ENCODE measurements at regions not wholly inside any gene's neighbourhood (a gene's known extent, or its start where the extent isn't known, plus 50 kb on each side); places are given as distances from the start of the nearest gene placed in this dataset.

- no TSS peak for BruUV-seq (replicated peaks)
- no peak for DNase-seq
- Mint-ChIP-seq H3K4me1 (ENCODE audit: low read depth, unreplicated experiment) (peaks cover 54% of the 10 kb centered on the region), H3K27ac (ENCODE audit: unreplicated experiment) (no peak overlapping the region), H3K4me3 (ENCODE audit: low read depth, unreplicated experiment) (no peak overlapping the region), H3K36me3 (ENCODE audit: insufficient read depth, unreplicated experiment) (peaks cover 13% of the 10 kb centered on the region), H3K9me3 (ENCODE audit: low read depth, unreplicated experiment) (peaks cover 5% of the 10 kb centered on the region), H3K27me3 (ENCODE audit: unreplicated experiment) (no peaks in the 10 kb centered on the region)
- intact Hi-C loops (cut with micrococcal nuclease; ENCODE audit: unreplicated experiment), result no loop called here
- TF ChIP-seq CTCF (IDR thresholded peaks at IDR 0.05; ENCODE audit: unreplicated experiment), result no peak
- CTCF ChIA-PET, result interaction anchor here (0.7 kb wide), 1 partner anchor 234 kb away, joined by 3 read pairs; no protein-coding TSS in a partner anchor
Measured at GRCh38 chr2:56450047-56450446, 266.3 kb downstream of the CCDC85A start.

- no peak for DNase-seq
- CTCF ChIA-PET, result no interaction called here
- BruUV-seq (replicated peaks), result no TSS peak
- intact Hi-C loops (cut with micrococcal nuclease; ENCODE audit: unreplicated experiment), result no loop called here
- Mint-ChIP-seq H3K27ac (ENCODE audit: unreplicated experiment) (no peak overlapping the region), H3K36me3 (ENCODE audit: insufficient read depth, unreplicated experiment) (peaks cover 13% of the 10 kb centered on the region), H3K4me3 (ENCODE audit: low read depth, unreplicated experiment) (no peak overlapping the region), H3K27me3 (ENCODE audit: unreplicated experiment) (no peaks in the 10 kb centered on the region), H3K4me1 (ENCODE audit: low read depth, unreplicated experiment) (peaks cover 54% of the 10 kb centered on the region), H3K9me3 (ENCODE audit: low read depth, unreplicated experiment) (peaks cover 5% of the 10 kb centered on the region)
- TF ChIP-seq CTCF (IDR thresholded peaks at IDR 0.05; ENCODE audit: unreplicated experiment), result no peak
Measured at GRCh38 chr2:56450772-56451171, 267.0 kb downstream of the CCDC85A start.

GRCh38 chr2:56455642-56456041, 271.9 kb downstream of the CCDC85A start:
- CTCF ChIA-PET, result interaction anchor here (0.7 kb wide), 1 partner anchor 132 kb away, joined by 6 read pairs; no protein-coding TSS in a partner anchor
- Mint-ChIP-seq H3K36me3 (ENCODE audit: insufficient read depth, unreplicated experiment) (peaks cover 5% of the 10 kb centered on the region), H3K27me3 (ENCODE audit: unreplicated experiment) (no peaks in the 10 kb centered on the region), H3K27ac (ENCODE audit: unreplicated experiment) (no peak overlapping the region), H3K4me1 (ENCODE audit: low read depth, unreplicated experiment) (peaks cover 27% of the 10 kb centered on the region), H3K4me3 (ENCODE audit: low read depth, unreplicated experiment) (no peak overlapping the region), H3K9me3 (ENCODE audit: low read depth, unreplicated experiment) (peaks cover 3% of the 10 kb centered on the region)
- intact Hi-C loops (cut with micrococcal nuclease; ENCODE audit: unreplicated experiment), result no loop called here
- TF ChIP-seq CTCF (IDR thresholded peaks at IDR 0.05; ENCODE audit: unreplicated experiment), result no peak
- DNase-seq, result no peak
- no TSS peak for BruUV-seq (replicated peaks)

- Mint-ChIP-seq H3K9me3 (ENCODE audit: low read depth, unreplicated experiment) (no peaks in the 10 kb centered on the region), H3K27me3 (ENCODE audit: unreplicated experiment) (no peaks in the 10 kb centered on the region), H3K36me3 (ENCODE audit: insufficient read depth, unreplicated experiment) (peaks cover 5% of the 10 kb centered on the region), H3K4me1 (ENCODE audit: low read depth, unreplicated experiment) (peaks cover 21% of the 10 kb centered on the region), H3K4me3 (ENCODE audit: low read depth, unreplicated experiment) (no peak overlapping the region), H3K27ac (ENCODE audit: unreplicated experiment) (no peak overlapping the region)
- intact Hi-C loops (cut with micrococcal nuclease; ENCODE audit: unreplicated experiment), result no loop called here
- BruUV-seq (replicated peaks), result no TSS peak
- CTCF ChIA-PET, result interaction anchor here (0.7 kb wide), 1 partner anchor 149 kb away, joined by 3 read pairs; no protein-coding TSS in a partner anchor
- no peak for TF ChIP-seq CTCF (IDR thresholded peaks at IDR 0.05; ENCODE audit: unreplicated experiment)
- no peak for DNase-seq
Measured at GRCh38 chr2:56456791-56457190, 273.0 kb downstream of the CCDC85A start.

Measured in Calu3 (cell line).